H1 (cell line): ENCODE measurements at regions not wholly inside any gene's neighbourhood (a gene's known extent, or its start where the extent isn't known, plus 50 kb on each side); places are given as distances from the start of the nearest gene placed in this dataset.

Experiments used
- CTCF ChIP-seq, 3 experiments: IDR thresholded peaks; 1 replicate in 2 of 3; 2 replicates in 1 of 3; pipeline versions ENCODE4 v1.5.1 to v1.6.1; 2011; ENCODE audit warnings: low read length in 3 of 3, mild to moderate bottlenecking in 3 of 3, inconsistent platforms in 2 of 3, low read depth in 1 of 3, moderate library complexity in 1 of 3; ENCODE audit not compliant: insufficient read depth in 1 of 3; ENCODE audit errors: control extremely low read depth in 1 of 3
- KDM4A ChIP-seq: IDR thresholded peaks from one replicate; pipeline ENCODE4 v1.7.1; 2012; ENCODE audit warnings: low read depth, mild to moderate bottlenecking, moderate library complexity, low read length, inconsistent platforms; ENCODE audit not compliant: severe bottlenecking
- POLR2A ChIP-seq, 2 experiments: IDR thresholded peaks; 1 replicate in 1 of 2; 2 replicates in 1 of 2; pipeline ENCODE4 v1.6.1; 2011; ENCODE audit warnings: low read depth in 2 of 2, low read length in 2 of 2, mild to moderate bottlenecking in 2 of 2; ENCODE audit errors: control extremely low read depth in 1 of 2
- POLR2AphosphoS5 ChIP-seq: IDR thresholded peaks from 2 replicates; pipeline ENCODE4 v1.6.1; 2011; ENCODE audit warnings: low read depth, low read length

GRCh38 chr13:111406636-111407035 lies 86.2 kb downstream of the TEX29 start:
- TF ChIP-seq POLR2A (IDR thresholded peaks at IDR 0.05; ENCODE audit: control extremely low read depth in 1 of 2, low read depth in 2 of 2, low read length in 2 of 2) (no peak), CTCF (IDR thresholded peaks at IDR 0.05; ENCODE audit: control extremely low read depth in 1 of 3, insufficient read depth in 1 of 3, low read depth in 1 of 3, low read length in 3 of 3) (no peak), POLR2AphosphoS5 (no peak), KDM4A (no peak)
